GM23338 (cell line): ENCODE measurements at regions not wholly inside any gene's neighbourhood (a gene's known extent, or its start where the extent isn't known, plus 50 kb on each side); places are given as distances from the start of the nearest gene placed in this dataset.

Experiments
- ATAC-seq: fragments of 200-7000 bp; cut with Tn5 transposase; 3 replicates; pipeline ENCODE4 v1.9.1; 2020
- DNase-seq: peaks from one replicate; pipeline ENCODE4 v3.0.0-alpha.2; 2015; ENCODE audit warnings: low spot score
- H2AFZ ChIP-seq: fragments of 200-600 bp; sonication (generic); 2 replicates; pipeline ENCODE4 v1.8.0; 2016; ENCODE audit warnings: antibody characterized with exemption, mild to moderate bottlenecking, moderate library complexity
- H3F3A ChIP-seq: fragments of 200-600 bp; sonication (generic); replicated peaks from 2 replicates; pipeline ENCODE4 v1.8.0; 2017; ENCODE audit warnings: antibody characterized with exemption, mixed run types, low read depth
- H3K27ac ChIP-seq: fragments of 200-600 bp; sonication (generic); 2 replicates; pipeline ENCODE4 v1.6.1; 2016; ENCODE audit warnings: low read depth
- H3K27me3 ChIP-seq: fragments of 200-600 bp; sonication (generic); 2 replicates; pipeline ENCODE4 v1.8.0; 2016; ENCODE audit warnings: mild to moderate bottlenecking, mixed run types, moderate library complexity; ENCODE audit not compliant: insufficient read depth
- H3K36me3 ChIP-seq: fragments of 200-600 bp; sonication (generic); 2 replicates; pipeline ENCODE4 v1.8.0; 2016; ENCODE audit warnings: mild to moderate bottlenecking; ENCODE audit not compliant: insufficient read depth
- H3K4me1 ChIP-seq: fragments of 200-600 bp; sonication (generic); 2 replicates; pipeline ENCODE4 v1.8.0; 2016; ENCODE audit warnings: mild to moderate bottlenecking, moderate library complexity; ENCODE audit not compliant: insufficient read depth
- H3K4me2 ChIP-seq: fragments of 200-600 bp; sonication (generic); 2 replicates; pipeline ENCODE4 v1.7.1; 2017; ENCODE audit warnings: mixed run types
- H3K4me3 ChIP-seq: fragments of 200-600 bp; sonication (generic); 2 replicates; pipeline ENCODE4 v1.6.1; 2016; ENCODE audit warnings: mixed run types
- H3K79me2 ChIP-seq: fragments of 200-600 bp; sonication (generic); replicated peaks from 2 replicates; pipeline ENCODE4 v1.8.0; 2017; ENCODE audit warnings: mild to moderate bottlenecking; ENCODE audit not compliant: insufficient read depth
- H3K9me2 ChIP-seq: fragments of 200-600 bp; sonication (generic); 2 replicates; pipeline ENCODE4 v1.8.0; 2017; ENCODE audit not compliant: insufficient read depth
- H4K20me1 ChIP-seq: fragments of 200-600 bp; sonication (generic); replicated peaks from 2 replicates; pipeline ENCODE4 v1.8.0; 2017; ENCODE audit warnings: mild to moderate bottlenecking; ENCODE audit not compliant: insufficient read depth
- H3K27ac Mint-ChIP-seq: 2 replicates; pipeline ENCODE4 v1.8.0; 2020; ENCODE audit warnings: inconsistent platforms, mild to moderate bottlenecking, moderate library complexity, mixed read lengths
- H3K27me3 Mint-ChIP-seq: 3 replicates; pipeline ENCODE4 v1.8.0; 2022; ENCODE audit warnings: low read depth, mild to moderate bottlenecking, moderate library complexity, mixed read lengths, inconsistent platforms; ENCODE audit not compliant: insufficient read depth, poor library complexity
- H3K36me3 Mint-ChIP-seq: 3 replicates; pipeline ENCODE4 v1.8.0; 2021; ENCODE audit warnings: low read depth, mild to moderate bottlenecking, inconsistent platforms, moderate library complexity, mixed read lengths
- H3K4me1 Mint-ChIP-seq: 3 replicates; pipeline ENCODE4 v1.8.0; 2020; ENCODE audit warnings: mild to moderate bottlenecking, inconsistent platforms, mixed read lengths
- H3K4me3 Mint-ChIP-seq: 3 replicates; pipeline ENCODE4 v1.8.0; 2021; ENCODE audit warnings: moderate library complexity, mild to moderate bottlenecking, inconsistent platforms, mixed read lengths
- H3K9me3 Mint-ChIP-seq: 3 replicates; pipeline ENCODE4 v1.8.0; 2020; ENCODE audit warnings: moderate library complexity, mild to moderate bottlenecking, inconsistent platforms, mixed read lengths
- CREB1 ChIP-seq: fragments of 250-450 bp; sonication (Bioruptor Pico); IDR thresholded peaks from 2 replicates; pipeline ENCODE4 v1.5.0; 2020; ENCODE audit warnings: low read depth, mild to moderate bottlenecking, moderate library complexity
- EZH2 ChIP-seq: fragments of 200-600 bp; sonication (generic); IDR thresholded peaks from one replicate; pipeline ENCODE4 v1.8.0; 2017; ENCODE audit warnings: antibody characterized with exemption, mild to moderate bottlenecking, low read depth; ENCODE audit not compliant: unreplicated experiment
- EZH2phosphoT487 ChIP-seq: fragments of 200-600 bp; sonication (generic); IDR thresholded peaks from one replicate; pipeline ENCODE4 v1.8.1; 2018; ENCODE audit warnings: antibody characterized with exemption; ENCODE audit not compliant: unreplicated experiment
- JUNB ChIP-seq: IDR thresholded peaks from one replicate; pipeline ENCODE4 v1.6.1; 2016; ENCODE audit warnings: antibody characterized with exemption; ENCODE audit not compliant: unreplicated experiment
- NANOG ChIP-seq: IDR thresholded peaks from 2 replicates; pipeline ENCODE4 v1.6.1; 2016; ENCODE audit warnings: antibody characterized with exemption, borderline replicate concordance
- POLR2AphosphoS5 ChIP-seq: IDR thresholded peaks from 2 replicates; pipeline ENCODE4 v1.6.1; 2016; ENCODE audit warnings: antibody characterized with exemption, low read depth
- STAT1 ChIP-seq: IDR thresholded peaks from one replicate; pipeline ENCODE4 v1.6.1; 2016; ENCODE audit warnings: antibody characterized with exemption; ENCODE audit not compliant: unreplicated experiment
- ZNF114 ChIP-seq: fragments of 250-450 bp; sonication (Bioruptor Pico); IDR thresholded peaks from 2 replicates; pipeline ENCODE4 v1.5.0; 2020; ENCODE audit warnings: mild to moderate bottlenecking, moderate library complexity
- ZNF331 ChIP-seq: fragments of 250-450 bp; sonication (Bioruptor Pico); IDR thresholded peaks from 2 replicates; pipeline ENCODE4 v1.5.0; 2020; ENCODE audit warnings: low read depth, mild to moderate bottlenecking, moderate library complexity
- TF ChIP-seq, protein P1 (sequence below): fragments of 250-450 bp; sonication (Bioruptor Pico); IDR thresholded peaks from 2 replicates; pipeline ENCODE4 v1.5.0; 2020; ENCODE audit warnings: mild to moderate bottlenecking, moderate library complexity
- TF ChIP-seq, protein P2 (sequence below): IDR thresholded peaks from 2 replicates; pipeline ENCODE4 v1.6.1; 2016; ENCODE audit warnings: antibody characterized with exemption
- TF ChIP-seq, protein P3 (sequence below), 2 experiments: fragments of 200-600 bp in 1 of 2; sonication (generic) in 1 of 2; conservative IDR thresholded peaks; 2 replicates each; pipeline versions ENCODE4 v1.5.1 to v1.6.1; 2016 to 2017; ENCODE audit warnings: antibody characterized with exemption in 2 of 2, low read depth in 2 of 2, mild to moderate bottlenecking in 2 of 2, moderate library complexity in 1 of 2
- TF ChIP-seq, protein P4 (sequence below): IDR thresholded peaks from one replicate; pipeline ENCODE4 v1.6.1; 2018; ENCODE audit warnings: antibody characterized with exemption; ENCODE audit not compliant: unreplicated experiment

DNA sequence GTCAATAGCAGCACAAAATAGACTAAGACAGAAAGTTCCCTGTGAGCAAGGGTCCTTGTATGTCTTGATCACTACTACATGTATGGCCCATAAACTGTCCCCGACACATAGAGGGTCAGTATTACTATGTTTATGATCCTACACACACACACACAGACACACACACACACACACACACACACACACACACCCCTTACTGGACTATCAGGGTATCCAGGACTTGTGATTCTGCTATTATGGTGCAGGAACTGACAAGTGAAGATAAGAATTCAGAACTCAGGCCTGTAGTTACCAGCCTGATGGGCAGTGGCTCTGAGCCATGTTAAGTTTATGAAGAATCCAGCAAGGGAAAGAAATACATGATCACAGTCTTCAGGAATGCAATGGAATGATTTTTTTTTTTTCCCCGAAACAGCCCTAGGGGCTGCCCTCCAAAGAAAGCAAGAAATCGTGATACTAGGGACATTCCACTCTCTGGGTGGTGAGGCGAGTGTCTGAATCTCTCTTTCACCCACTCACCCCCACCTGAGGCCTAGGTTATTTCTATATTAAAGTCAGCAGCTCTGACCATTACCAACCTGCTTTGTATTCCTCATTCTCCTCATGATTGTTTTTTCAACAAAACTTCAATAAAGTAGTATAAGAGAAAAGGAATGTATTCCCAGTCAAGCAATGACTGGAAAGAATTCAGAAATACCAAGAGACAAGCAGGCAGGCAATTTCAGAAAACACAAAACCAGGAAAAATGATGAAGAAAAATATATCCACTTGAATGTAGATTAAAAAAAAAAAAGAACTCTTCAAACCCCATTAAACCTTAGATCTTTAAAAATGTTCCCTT is 105.8 kb downstream of the AVPR1A start:
- TF ChIP-seq POLR2AphosphoS5 (no peak), STAT1 (no peak), EZH2 (no peak), JUNB (no peak), CREB1 (CRISPR knock-in tag) (no peak), ZNF114 (no peak), ZNF331 (CRISPR knock-in tag) (no peak), NANOG (no peak), EZH2phosphoT487 (no peak)
- TF ChIP-seq, protein P1, sequence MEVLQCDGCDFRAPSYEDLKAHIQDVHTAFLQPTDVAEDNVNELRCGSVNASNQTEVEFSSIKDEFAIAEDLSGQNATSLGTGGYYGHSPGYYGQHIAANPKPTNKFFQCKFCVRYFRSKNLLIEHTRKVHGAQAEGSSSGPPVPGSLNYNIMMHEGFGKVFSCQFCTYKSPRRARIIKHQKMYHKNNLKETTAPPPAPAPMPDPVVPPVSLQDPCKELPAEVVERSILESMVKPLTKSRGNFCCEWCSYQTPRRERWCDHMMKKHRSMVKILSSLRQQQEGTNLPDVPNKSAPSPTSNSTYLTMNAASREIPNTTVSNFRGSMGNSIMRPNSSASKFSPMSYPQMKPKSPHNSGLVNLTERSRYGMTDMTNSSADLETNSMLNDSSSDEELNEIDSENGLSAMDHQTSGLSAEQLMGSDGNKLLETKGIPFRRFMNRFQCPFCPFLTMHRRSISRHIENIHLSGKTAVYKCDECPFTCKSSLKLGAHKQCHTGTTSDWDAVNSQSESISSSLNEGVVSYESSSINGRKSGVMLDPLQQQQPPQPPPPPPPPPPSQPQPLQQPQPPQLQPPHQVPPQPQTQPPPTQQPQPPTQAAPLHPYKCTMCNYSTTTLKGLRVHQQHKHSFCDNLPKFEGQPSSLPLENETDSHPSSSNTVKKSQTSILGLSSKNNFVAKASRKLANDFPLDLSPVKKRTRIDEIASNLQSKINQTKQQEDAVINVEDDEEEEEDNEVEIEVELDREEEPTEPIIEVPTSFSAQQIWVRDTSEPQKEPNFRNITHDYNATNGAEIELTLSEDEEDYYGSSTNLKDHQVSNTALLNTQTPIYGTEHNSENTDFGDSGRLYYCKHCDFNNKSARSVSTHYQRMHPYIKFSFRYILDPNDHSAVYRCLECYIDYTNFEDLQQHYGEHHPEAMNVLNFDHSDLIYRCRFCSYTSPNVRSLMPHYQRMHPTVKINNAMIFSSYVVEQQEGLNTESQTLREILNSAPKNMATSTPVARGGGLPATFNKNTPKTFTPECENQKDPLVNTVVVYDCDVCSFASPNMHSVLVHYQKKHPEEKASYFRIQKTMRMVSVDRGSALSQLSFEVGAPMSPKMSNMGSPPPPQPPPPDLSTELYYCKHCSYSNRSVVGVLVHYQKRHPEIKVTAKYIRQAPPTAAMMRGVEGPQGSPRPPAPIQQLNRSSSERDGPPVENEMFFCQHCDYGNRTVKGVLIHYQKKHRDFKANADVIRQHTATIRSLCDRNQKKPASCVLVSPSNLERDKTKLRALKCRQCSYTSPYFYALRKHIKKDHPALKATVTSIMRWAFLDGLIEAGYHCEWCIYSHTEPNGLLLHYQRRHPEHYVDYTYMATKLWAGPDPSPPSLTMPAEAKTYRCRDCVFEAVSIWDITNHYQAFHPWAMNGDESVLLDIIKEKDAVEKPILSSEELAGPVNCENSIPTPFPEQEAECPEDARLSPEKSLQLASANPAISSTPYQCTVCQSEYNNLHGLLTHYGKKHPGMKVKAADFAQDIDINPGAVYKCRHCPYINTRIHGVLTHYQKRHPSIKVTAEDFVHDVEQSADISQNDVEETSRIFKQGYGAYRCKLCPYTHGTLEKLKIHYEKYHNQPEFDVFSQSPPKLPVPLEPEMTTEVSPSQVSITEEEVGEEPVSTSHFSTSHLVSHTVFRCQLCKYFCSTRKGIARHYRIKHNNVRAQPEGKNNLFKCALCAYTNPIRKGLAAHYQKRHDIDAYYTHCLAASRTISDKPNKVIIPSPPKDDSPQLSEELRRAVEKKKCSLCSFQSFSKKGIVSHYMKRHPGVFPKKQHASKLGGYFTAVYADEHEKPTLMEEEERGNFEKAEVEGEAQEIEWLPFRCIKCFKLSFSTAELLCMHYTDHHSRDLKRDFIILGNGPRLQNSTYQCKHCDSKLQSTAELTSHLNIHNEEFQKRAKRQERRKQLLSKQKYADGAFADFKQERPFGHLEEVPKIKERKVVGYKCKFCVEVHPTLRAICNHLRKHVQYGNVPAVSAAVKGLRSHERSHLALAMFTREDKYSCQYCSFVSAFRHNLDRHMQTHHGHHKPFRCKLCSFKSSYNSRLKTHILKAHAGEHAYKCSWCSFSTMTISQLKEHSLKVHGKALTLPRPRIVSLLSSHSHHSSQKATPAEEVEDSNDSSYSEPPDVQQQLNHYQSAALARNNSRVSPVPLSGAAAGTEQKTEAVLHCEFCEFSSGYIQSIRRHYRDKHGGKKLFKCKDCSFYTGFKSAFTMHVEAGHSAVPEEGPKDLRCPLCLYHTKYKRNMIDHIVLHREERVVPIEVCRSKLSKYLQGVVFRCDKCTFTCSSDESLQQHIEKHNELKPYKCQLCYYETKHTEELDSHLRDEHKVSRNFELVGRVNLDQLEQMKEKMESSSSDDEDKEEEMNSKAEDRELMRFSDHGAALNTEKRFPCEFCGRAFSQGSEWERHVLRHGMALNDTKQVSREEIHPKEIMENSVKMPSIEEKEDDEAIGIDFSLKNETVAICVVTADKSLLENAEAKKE (CRISPR knock-in tag): no peak
- TF ChIP-seq, protein P2, sequence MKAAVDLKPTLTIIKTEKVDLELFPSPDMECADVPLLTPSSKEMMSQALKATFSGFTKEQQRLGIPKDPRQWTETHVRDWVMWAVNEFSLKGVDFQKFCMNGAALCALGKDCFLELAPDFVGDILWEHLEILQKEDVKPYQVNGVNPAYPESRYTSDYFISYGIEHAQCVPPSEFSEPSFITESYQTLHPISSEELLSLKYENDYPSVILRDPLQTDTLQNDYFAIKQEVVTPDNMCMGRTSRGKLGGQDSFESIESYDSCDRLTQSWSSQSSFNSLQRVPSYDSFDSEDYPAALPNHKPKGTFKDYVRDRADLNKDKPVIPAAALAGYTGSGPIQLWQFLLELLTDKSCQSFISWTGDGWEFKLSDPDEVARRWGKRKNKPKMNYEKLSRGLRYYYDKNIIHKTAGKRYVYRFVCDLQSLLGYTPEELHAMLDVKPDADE: no peak
- TF ChIP-seq, protein P3, sequence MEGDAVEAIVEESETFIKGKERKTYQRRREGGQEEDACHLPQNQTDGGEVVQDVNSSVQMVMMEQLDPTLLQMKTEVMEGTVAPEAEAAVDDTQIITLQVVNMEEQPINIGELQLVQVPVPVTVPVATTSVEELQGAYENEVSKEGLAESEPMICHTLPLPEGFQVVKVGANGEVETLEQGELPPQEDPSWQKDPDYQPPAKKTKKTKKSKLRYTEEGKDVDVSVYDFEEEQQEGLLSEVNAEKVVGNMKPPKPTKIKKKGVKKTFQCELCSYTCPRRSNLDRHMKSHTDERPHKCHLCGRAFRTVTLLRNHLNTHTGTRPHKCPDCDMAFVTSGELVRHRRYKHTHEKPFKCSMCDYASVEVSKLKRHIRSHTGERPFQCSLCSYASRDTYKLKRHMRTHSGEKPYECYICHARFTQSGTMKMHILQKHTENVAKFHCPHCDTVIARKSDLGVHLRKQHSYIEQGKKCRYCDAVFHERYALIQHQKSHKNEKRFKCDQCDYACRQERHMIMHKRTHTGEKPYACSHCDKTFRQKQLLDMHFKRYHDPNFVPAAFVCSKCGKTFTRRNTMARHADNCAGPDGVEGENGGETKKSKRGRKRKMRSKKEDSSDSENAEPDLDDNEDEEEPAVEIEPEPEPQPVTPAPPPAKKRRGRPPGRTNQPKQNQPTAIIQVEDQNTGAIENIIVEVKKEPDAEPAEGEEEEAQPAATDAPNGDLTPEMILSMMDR (conservative IDR thresholded peaks at IDR 0.05; ENCODE audit: low read depth in 2 of 2): no peak
- TF ChIP-seq, protein P4, sequence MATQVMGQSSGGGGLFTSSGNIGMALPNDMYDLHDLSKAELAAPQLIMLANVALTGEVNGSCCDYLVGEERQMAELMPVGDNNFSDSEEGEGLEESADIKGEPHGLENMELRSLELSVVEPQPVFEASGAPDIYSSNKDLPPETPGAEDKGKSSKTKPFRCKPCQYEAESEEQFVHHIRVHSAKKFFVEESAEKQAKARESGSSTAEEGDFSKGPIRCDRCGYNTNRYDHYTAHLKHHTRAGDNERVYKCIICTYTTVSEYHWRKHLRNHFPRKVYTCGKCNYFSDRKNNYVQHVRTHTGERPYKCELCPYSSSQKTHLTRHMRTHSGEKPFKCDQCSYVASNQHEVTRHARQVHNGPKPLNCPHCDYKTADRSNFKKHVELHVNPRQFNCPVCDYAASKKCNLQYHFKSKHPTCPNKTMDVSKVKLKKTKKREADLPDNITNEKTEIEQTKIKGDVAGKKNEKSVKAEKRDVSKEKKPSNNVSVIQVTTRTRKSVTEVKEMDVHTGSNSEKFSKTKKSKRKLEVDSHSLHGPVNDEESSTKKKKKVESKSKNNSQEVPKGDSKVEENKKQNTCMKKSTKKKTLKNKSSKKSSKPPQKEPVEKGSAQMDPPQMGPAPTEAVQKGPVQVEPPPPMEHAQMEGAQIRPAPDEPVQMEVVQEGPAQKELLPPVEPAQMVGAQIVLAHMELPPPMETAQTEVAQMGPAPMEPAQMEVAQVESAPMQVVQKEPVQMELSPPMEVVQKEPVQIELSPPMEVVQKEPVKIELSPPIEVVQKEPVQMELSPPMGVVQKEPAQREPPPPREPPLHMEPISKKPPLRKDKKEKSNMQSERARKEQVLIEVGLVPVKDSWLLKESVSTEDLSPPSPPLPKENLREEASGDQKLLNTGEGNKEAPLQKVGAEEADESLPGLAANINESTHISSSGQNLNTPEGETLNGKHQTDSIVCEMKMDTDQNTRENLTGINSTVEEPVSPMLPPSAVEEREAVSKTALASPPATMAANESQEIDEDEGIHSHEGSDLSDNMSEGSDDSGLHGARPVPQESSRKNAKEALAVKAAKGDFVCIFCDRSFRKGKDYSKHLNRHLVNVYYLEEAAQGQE: no peak
- no peak overlapping the region for H2AFZ ChIP-seq
- Mint-ChIP-seq H3K9me3 (no peaks in the 10 kb centered on the region), H3K36me3 (no peaks in the 10 kb centered on the region), H3K27ac (no peak overlapping the region), H3K27me3 (no peaks in the 10 kb centered on the region), H3K4me1 (no peaks in the 10 kb centered on the region), H3K4me3 (no peak overlapping the region)
- H3K4me3 ChIP-seq: no peak overlapping the region
- H3K9me2 ChIP-seq: peaks cover 5% of the 10 kb centered on the region
- no peaks in the 10 kb centered on the region for H3F3A ChIP-seq
- no peak overlapping the region for H3K27ac ChIP-seq
- H3K27me3 ChIP-seq: no peaks in the 10 kb centered on the region
- no peaks in the 10 kb centered on the region for H3K79me2 ChIP-seq
- ATAC-seq: no peak
- no peak overlapping the region for H3K4me2 ChIP-seq
- no peak for DNase-seq
- no peaks in the 10 kb centered on the region for H4K20me1 ChIP-seq
- H3K36me3 ChIP-seq: no peaks in the 10 kb centered on the region
- no peaks in the 10 kb centered on the region for H3K4me1 ChIP-seq
